ENCODE measurements at regions not wholly inside any gene's neighbourhood (a gene's known extent, or its start where the extent isn't known, plus 50 kb on each side); places are given as distances from the start of the nearest gene placed in this dataset.

- Histone ChIP-seq H2BK120ac (ENCODE audit: low read depth, low read length, poor library complexity, severe bottlenecking) (no peak overlapping the region), H3K4me1 (ENCODE audit: insufficient read depth, low read length) (no peaks in the 10 kb centered on the region), H2BK12ac (ENCODE audit: insufficient read length, low read depth, low read length) (no peak overlapping the region), H3K79me2 (ENCODE audit: insufficient read depth, low read length) (no peaks in the 10 kb centered on the region), H2BK20ac (ENCODE audit: low read depth, low read length, poor library complexity, severe bottlenecking) (no peak overlapping the region), H3K23me2 (ENCODE audit: insufficient read length, low read depth, low read length, poor library complexity, severe bottlenecking) (no peaks in the 10 kb centered on the region), H3K27me3 (ENCODE audit: insufficient read depth, low read length) (no peaks in the 10 kb centered on the region), H4K5ac (ENCODE audit: insufficient read length, low read depth, low read length) (no peak overlapping the region), H3K79me1 (ENCODE audit: insufficient read depth, low read depth, low read length, poor library complexity, severe bottlenecking) (no peaks in the 10 kb centered on the region), H3T11ph (ENCODE audit: low read length) (no peak overlapping the region), H2BK5ac (ENCODE audit: insufficient read length, low read length) (no peak overlapping the region), H4K8ac (replicated peaks; ENCODE audit: insufficient read length, low read depth, low read length) (no peak overlapping the region), H3K23ac (ENCODE audit: insufficient read length, low read depth, low read length) (no peak overlapping the region), H3K56ac (ENCODE audit: insufficient read length, low read depth, low read length) (no peak overlapping the region), H3K4me2 (ENCODE audit: insufficient read depth, insufficient read length, low read length) (no peak overlapping the region), H4K91ac (ENCODE audit: insufficient read length, low read depth, low read length) (no peak overlapping the region), H3K9ac (ENCODE audit: extremely low read depth, insufficient read length, low read length) (no peak overlapping the region), H3K27ac (ENCODE audit: insufficient read length, low read depth, low read length) (no peak overlapping the region), H2BK15ac (ENCODE audit: low read depth, low read length) (no peak overlapping the region), H2AFZ (ENCODE audit: low read length) (no peak overlapping the region), H4K20me1 (ENCODE audit: control insufficient read depth, insufficient read depth, insufficient read length) (no peaks in the 10 kb centered on the region), H3K4ac (ENCODE audit: low read depth, low read length) (no peak overlapping the region), H3K18ac (ENCODE audit: insufficient read length, low read depth, low read length) (no peak overlapping the region), H2AK5ac (ENCODE audit: insufficient read length, low read length) (no peak overlapping the region), H3K14ac (ENCODE audit: insufficient read depth, low read length) (no peak overlapping the region), H3K9me3 (ENCODE audit: control insufficient read depth, low read depth, low read length) (no peaks in the 10 kb centered on the region)
- no peaks in the 10 kb centered on the region for H3K27me3 Mint-ChIP-seq (ENCODE audit: low read depth)
- no CpG with 5 or more reads among the region's 4 CpGs for WGBS (ENCODE audit: extremely low coverage, insufficient read length, low lambda C conversion rate)
- DNase-seq = no peak
- no peaks in the 10 kb centered on the region for H3K9me3 Mint-ChIP-seq
- H3K4me3 Mint-ChIP-seq = no peak overlapping the region
- no peak overlapping the region for H3K27ac Mint-ChIP-seq
- TF ChIP-seq CTCF (conservative IDR thresholded peaks at IDR 0.05) = no peak
- H3K4me1 Mint-ChIP-seq = peaks cover 9 to 12% of the 10 kb centered on the region in 2 experiments; a peak in 3 of 4 replicates
- no peaks in the 10 kb centered on the region for H3K36me3 Mint-ChIP-seq (ENCODE audit: insufficient read depth in 1 of 3, low read depth in 3 of 3)
Measured at GRCh38 chr10:6700066-6700465, 120.0 kb upstream of the PRKCQ start.

All from H9 (cell line).